BE2C (cell line): ENCODE measurements at regions not wholly inside any gene's neighbourhood (a gene's known extent, or its start where the extent isn't known, plus 50 kb on each side); places are given as distances from the start of the nearest gene placed in this dataset.

ENCODE experiments used
- DNase-seq: peaks from one replicate; pipeline ENCODE4 v3.0.0-alpha.2; 2020
- H3K27me3 ChIP-seq: fragments of 250-450 bp; sonication (Bioruptor Pico); 2 replicates; pipeline ENCODE4 v1.5.1; 2020; ENCODE audit warnings: mild to moderate bottlenecking
- H3K36me3 ChIP-seq: fragments of 250-450 bp; sonication (Bioruptor Pico); 2 replicates; pipeline ENCODE4 v1.5.1; 2020; ENCODE audit warnings: mild to moderate bottlenecking
- H3K4me1 ChIP-seq: fragments of 250-450 bp; sonication (Bioruptor Pico); 2 replicates; pipeline ENCODE4 v1.5.1; 2020
- H3K4me3 ChIP-seq: 2 replicates; pipeline ENCODE4 v1.5.1; 2011; ENCODE audit warnings: low read depth, low read length
- H3K9me3 ChIP-seq: fragments of 250-450 bp; sonication (Bioruptor Pico); 2 replicates; pipeline ENCODE4 v1.5.1; 2020
- TF ChIP-seq, protein P1 (sequence below): IDR thresholded peaks from 2 replicates; pipeline ENCODE4 v1.5.1; 2012; ENCODE audit warnings: mild to moderate bottlenecking, low read depth, low read length

DNA sequence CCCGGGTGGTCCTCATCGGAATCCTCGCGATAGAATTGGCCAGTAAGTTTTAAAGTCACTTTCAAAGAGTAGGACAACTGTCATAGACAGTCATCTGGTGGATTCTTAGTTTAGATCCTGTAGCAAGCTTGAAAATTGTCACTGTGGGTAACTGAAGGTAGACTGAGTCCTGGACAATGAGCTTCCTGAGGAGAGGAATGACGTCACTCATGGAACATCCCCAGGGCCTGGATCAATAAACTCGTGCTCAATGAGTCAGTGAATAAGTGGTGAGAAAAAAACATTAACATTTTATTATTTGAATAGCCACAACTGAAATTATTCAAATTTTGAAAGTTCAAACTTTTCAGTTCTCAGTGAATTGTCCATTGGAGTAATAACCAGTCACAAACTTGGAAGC lies 101.4 kb upstream of the CXCR4 start:
- Histone ChIP-seq H3K36me3 (no peaks in the 10 kb centered on the region), H3K27me3 (no peaks in the 10 kb centered on the region), H3K4me1 (no peaks in the 10 kb centered on the region), H3K4me3 (no peak overlapping the region), H3K9me3 (no peaks in the 10 kb centered on the region)
- DNase-seq, result no peak
- TF ChIP-seq, protein P1, sequence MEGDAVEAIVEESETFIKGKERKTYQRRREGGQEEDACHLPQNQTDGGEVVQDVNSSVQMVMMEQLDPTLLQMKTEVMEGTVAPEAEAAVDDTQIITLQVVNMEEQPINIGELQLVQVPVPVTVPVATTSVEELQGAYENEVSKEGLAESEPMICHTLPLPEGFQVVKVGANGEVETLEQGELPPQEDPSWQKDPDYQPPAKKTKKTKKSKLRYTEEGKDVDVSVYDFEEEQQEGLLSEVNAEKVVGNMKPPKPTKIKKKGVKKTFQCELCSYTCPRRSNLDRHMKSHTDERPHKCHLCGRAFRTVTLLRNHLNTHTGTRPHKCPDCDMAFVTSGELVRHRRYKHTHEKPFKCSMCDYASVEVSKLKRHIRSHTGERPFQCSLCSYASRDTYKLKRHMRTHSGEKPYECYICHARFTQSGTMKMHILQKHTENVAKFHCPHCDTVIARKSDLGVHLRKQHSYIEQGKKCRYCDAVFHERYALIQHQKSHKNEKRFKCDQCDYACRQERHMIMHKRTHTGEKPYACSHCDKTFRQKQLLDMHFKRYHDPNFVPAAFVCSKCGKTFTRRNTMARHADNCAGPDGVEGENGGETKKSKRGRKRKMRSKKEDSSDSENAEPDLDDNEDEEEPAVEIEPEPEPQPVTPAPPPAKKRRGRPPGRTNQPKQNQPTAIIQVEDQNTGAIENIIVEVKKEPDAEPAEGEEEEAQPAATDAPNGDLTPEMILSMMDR, result no peak

DNA sequence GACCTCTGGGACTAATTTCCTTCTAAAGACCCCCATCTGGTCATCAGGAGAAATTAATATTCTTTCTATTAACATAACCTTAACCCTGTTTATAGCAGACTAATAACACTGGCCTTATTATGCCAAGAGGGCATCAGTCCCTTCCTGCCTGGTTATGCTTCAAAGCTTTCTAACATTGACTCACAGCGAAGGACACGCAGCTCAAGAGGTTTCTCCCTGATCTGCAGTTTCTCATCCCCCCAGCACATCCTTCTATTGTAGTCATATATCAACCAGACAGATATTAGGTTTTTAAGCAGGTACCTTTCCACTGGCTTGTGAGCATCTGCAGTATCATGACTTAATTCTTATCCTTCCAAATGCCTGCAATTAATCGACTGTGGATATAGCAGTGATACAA lies 100.0 kb upstream of the CXCR4 start:
- DNase-seq, result no peak
- TF ChIP-seq, protein P1, result no peak
- Histone ChIP-seq H3K4me1 (no peaks in the 10 kb centered on the region), H3K27me3 (no peaks in the 10 kb centered on the region), H3K9me3 (no peaks in the 10 kb centered on the region), H3K4me3 (no peak overlapping the region), H3K36me3 (no peaks in the 10 kb centered on the region)

DNA sequence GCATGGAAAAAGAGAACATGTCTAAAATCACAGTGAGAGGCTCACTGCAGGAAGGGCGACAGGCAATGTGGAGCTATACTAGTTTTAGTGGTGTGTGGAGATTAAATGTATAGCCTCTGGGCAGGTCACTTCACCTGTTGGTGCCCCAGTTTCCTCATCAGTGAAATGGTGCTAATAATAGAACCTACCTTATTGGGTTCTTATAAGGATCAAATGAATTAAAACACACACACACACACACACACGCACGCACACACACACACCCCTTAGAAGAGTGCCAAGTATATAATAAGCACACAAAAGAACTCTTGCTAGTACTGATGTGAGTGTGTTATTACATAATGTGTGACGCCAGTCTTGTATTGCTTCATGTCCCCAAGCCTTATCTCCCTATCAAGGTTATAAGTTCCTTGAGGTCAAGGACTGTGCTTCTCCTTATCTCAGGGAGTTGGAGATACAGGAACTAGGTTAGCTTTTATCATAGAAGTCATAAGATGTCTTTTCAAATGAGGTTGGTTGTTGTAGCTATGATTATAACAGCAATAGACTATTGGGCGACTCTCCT lies 98.0 kb upstream of the CXCR4 start:
- no peaks in the 10 kb centered on the region for H3K4me1 ChIP-seq
- no peaks in the 10 kb centered on the region for H3K9me3 ChIP-seq
- no peaks in the 10 kb centered on the region for H3K27me3 ChIP-seq
- H3K4me3 ChIP-seq, result no peak overlapping the region
- TF ChIP-seq, protein P1, result no peak
- no peaks in the 10 kb centered on the region for H3K36me3 ChIP-seq
- no peak for DNase-seq

DNA sequence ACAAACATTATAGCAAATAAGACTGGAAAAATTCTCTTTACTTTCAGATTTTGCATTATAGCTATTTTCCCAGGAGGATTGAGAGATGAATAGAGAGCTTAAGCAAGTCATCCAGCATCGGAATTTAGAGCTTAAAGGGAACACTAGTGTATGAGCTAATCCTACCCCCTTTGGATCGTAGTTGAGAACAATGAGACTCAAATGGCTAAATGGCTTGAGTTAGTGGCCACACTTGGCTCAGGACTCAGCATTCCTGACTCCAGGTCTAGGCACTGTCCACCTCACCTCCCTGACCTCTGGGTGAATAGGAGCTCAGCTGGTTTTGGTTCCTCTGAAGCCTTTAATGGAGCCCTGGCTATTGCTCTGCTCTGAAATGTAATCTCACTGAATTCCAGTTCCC lies 97.5 kb upstream of the CXCR4 start:
- no peaks in the 10 kb centered on the region for H3K36me3 ChIP-seq
- no peak overlapping the region for H3K4me3 ChIP-seq
- H3K27me3 ChIP-seq, result no peaks in the 10 kb centered on the region
- TF ChIP-seq, protein P1, result no peak
- no peak for DNase-seq
- no peaks in the 10 kb centered on the region for H3K4me1 ChIP-seq
- no peaks in the 10 kb centered on the region for H3K9me3 ChIP-seq

DNA sequence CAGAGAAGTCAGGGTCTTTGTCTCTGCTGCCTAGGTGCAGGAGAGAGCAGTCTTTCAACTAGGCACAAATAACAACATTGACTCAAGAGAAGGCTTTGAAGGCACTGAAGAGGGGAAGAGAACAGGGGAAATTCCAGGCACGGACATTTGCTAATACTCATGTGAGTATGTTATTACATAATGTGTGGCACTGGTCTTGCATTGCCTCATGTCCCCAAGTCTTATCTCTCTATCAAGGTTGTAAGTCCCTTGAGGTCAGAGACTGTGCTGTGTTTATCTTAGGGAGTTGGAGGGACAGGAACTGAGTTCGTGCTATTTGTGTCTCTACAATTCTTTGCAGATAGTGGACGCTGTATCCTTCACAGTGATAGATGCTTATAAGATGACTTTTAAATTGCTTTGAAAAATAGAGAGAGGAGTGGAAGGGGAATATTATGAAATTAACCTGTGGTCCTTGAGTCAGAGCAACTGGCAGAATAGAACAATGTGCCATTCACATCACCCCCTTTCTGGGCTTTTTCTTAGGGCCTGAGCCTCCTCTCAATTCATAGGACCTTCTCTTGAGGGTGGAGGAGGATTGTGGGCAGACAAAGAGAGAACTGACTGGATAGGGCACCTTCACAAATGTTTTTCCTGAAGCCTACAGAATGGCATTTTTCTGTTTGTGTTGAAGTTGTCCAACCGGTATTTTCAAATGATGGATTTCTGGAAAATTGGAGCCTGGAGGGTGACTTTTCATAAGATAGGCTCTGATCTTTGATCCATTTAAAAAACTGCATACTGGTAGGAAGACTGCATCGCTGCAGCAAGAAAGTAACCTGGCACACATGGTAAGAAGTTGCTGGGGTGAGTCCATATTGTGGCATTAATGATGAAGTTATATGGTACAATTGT lies 96.6 kb upstream of the CXCR4 start:
- no peak for DNase-seq
- Histone ChIP-seq H3K27me3 (no peaks in the 10 kb centered on the region), H3K4me1 (no peaks in the 10 kb centered on the region), H3K9me3 (no peaks in the 10 kb centered on the region), H3K4me3 (no peak overlapping the region), H3K36me3 (no peaks in the 10 kb centered on the region)
- TF ChIP-seq, protein P1, result no peak

DNA sequence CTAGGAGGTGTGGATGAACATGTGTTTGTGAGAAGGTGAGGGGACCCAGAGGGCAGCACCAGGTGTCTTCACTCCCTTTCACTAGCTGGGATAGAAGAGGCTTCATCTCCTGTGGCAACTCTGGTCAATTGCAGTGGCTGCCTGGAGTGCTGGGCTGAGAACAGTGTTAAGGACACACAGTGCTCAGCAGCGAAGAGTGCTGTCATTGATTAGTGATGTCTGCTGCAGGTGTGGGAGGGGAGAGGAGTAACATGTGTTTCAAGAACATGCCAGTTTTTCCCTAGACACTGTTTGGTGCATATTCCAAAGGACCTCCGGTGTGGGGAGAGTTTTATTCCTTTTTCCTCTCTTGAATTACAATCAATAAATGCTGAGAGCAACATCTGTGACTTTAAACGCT lies 95.9 kb upstream of the CXCR4 start:
- Histone ChIP-seq H3K9me3 (no peaks in the 10 kb centered on the region), H3K4me1 (no peaks in the 10 kb centered on the region), H3K4me3 (no peak overlapping the region), H3K36me3 (no peaks in the 10 kb centered on the region), H3K27me3 (no peaks in the 10 kb centered on the region)
- no peak for DNase-seq
- TF ChIP-seq, protein P1, result no peak
